H9 (cell line): ENCODE measurements at regions not wholly inside any gene's neighbourhood (a gene's known extent, or its start where the extent isn't known, plus 50 kb on each side); places are given as distances from the start of the nearest gene placed in this dataset.

Source experiments
- DNase-seq: peaks from one replicate; pipeline ENCODE4 v3.0.0-alpha.2; 2017
- H2AFZ ChIP-seq: one replicate; pipeline ENCODE4 v1.6.1; 2013; ENCODE audit warnings: mild to moderate bottlenecking, low read length, control low read depth, moderate library complexity
- H2AK5ac ChIP-seq: 2 replicates; pipeline ENCODE4 v1.6.1; 2013; ENCODE audit warnings: low read length, control low read depth, mixed read lengths; ENCODE audit not compliant: insufficient read length
- H2BK120ac ChIP-seq: one replicate; pipeline ENCODE4 v1.6.1; 2013; ENCODE audit warnings: low read depth, mild to moderate bottlenecking, low read length, control low read depth, inconsistent platforms; ENCODE audit not compliant: poor library complexity, severe bottlenecking
- H2BK12ac ChIP-seq: 2 replicates; pipeline ENCODE4 v1.6.1; 2013; ENCODE audit warnings: low read length, control low read depth, mixed read lengths, low read depth; ENCODE audit not compliant: insufficient read length
- H2BK15ac ChIP-seq: 2 replicates; pipeline ENCODE4 v1.6.1; 2013; ENCODE audit warnings: low read depth, low read length, control low read depth
- H2BK20ac ChIP-seq: one replicate; pipeline ENCODE4 v1.6.1; 2013; ENCODE audit warnings: low read depth, mild to moderate bottlenecking, low read length, control low read depth, inconsistent platforms; ENCODE audit not compliant: poor library complexity, severe bottlenecking
- H2BK5ac ChIP-seq: 2 replicates; pipeline ENCODE4 v1.6.1; 2013; ENCODE audit warnings: low read length, control low read depth, mixed read lengths; ENCODE audit not compliant: insufficient read length
- H3K14ac ChIP-seq: 2 replicates; pipeline ENCODE4 v1.6.1; 2013; ENCODE audit warnings: low read length, control low read depth; ENCODE audit not compliant: insufficient read depth
- H3K18ac ChIP-seq: 2 replicates; pipeline ENCODE4 v1.6.1; 2013; ENCODE audit warnings: low read depth, mild to moderate bottlenecking, mixed read lengths, low read length, control low read depth; ENCODE audit not compliant: insufficient read length
- H3K23ac ChIP-seq: 2 replicates; pipeline ENCODE4 v1.6.1; 2013; ENCODE audit warnings: low read length, control low read depth, mixed read lengths, low read depth; ENCODE audit not compliant: insufficient read length
- H3K23me2 ChIP-seq: 2 replicates; pipeline ENCODE4 v1.6.1; 2013; ENCODE audit warnings: low read depth, mild to moderate bottlenecking, mixed read lengths, low read length, control low read depth; ENCODE audit not compliant: insufficient read length, poor library complexity, severe bottlenecking
- H3K27ac ChIP-seq: 2 replicates; pipeline ENCODE4 v1.5.1; 2013; ENCODE audit warnings: low read length, control low read depth, mixed read lengths, low read depth; ENCODE audit not compliant: insufficient read length
- H3K27me3 ChIP-seq: 2 replicates; pipeline ENCODE4 v1.6.1; 2013; ENCODE audit warnings: low read length, control low read depth, inconsistent platforms; ENCODE audit not compliant: insufficient read depth
- H3K4ac ChIP-seq: 2 replicates; pipeline ENCODE4 v1.6.1; 2013; ENCODE audit warnings: low read depth, mild to moderate bottlenecking, control low read depth, inconsistent platforms, low read length, moderate library complexity
- H3K4me1 ChIP-seq: 2 replicates; pipeline ENCODE4 v1.6.1; 2013; ENCODE audit warnings: low read length, control low read depth, inconsistent platforms; ENCODE audit not compliant: insufficient read depth
- H3K4me2 ChIP-seq: 2 replicates; pipeline ENCODE4 v1.6.1; 2013; ENCODE audit warnings: low read length, control low read depth, mixed read lengths; ENCODE audit not compliant: insufficient read length, insufficient read depth
- H3K56ac ChIP-seq: 2 replicates; pipeline ENCODE4 v1.6.1; 2013; ENCODE audit warnings: low read depth, mild to moderate bottlenecking, mixed read lengths, low read length, control low read depth; ENCODE audit not compliant: insufficient read length
- H3K79me1 ChIP-seq: 2 replicates; pipeline ENCODE4 v1.6.1; 2013; ENCODE audit warnings: low read depth, mild to moderate bottlenecking, moderate library complexity, low read length, control low read depth, inconsistent platforms; ENCODE audit not compliant: insufficient read depth, poor library complexity, severe bottlenecking
- H3K79me2 ChIP-seq: 2 replicates; pipeline ENCODE4 v1.6.1; 2013; ENCODE audit warnings: low read length, control low read depth, inconsistent platforms; ENCODE audit not compliant: insufficient read depth
- H3K9ac ChIP-seq: 2 replicates; pipeline ENCODE4 v1.6.1; 2013; ENCODE audit warnings: low read length, control low read depth, mixed read lengths; ENCODE audit not compliant: insufficient read length; ENCODE audit errors: extremely low read depth
- H3K9me3 ChIP-seq: one replicate; pipeline ENCODE4 v1.6.1; 2013; ENCODE audit warnings: low read depth, low read length, inconsistent platforms; ENCODE audit not compliant: control insufficient read depth
- H3T11ph ChIP-seq: one replicate; pipeline ENCODE4 v1.6.1; 2013; ENCODE audit warnings: mild to moderate bottlenecking, low read length, control low read depth, inconsistent platforms
- H4K20me1 ChIP-seq: one replicate; pipeline ENCODE4 v1.6.1; 2013; ENCODE audit not compliant: control insufficient read depth, insufficient read length, insufficient read depth
- H4K5ac ChIP-seq: 2 replicates; pipeline ENCODE4 v1.6.1; 2013; ENCODE audit warnings: low read depth, mild to moderate bottlenecking, mixed read lengths, low read length, control low read depth; ENCODE audit not compliant: insufficient read length
- H4K8ac ChIP-seq: replicated peaks from 2 replicates; pipeline ENCODE4 v1.6.1; 2013; ENCODE audit warnings: low read length, control low read depth, mixed read lengths, low read depth; ENCODE audit not compliant: insufficient read length
- H4K91ac ChIP-seq: 2 replicates; pipeline ENCODE4 v1.6.1; 2013; ENCODE audit warnings: low read depth, mild to moderate bottlenecking, moderate library complexity, mixed read lengths, low read length, control low read depth; ENCODE audit not compliant: insufficient read length
- H3K27ac Mint-ChIP-seq, 3 experiments: 2 replicates in 2 of 3; 3 replicates in 1 of 3; pipeline ENCODE4 v1.8.0; 2020 to 2021; ENCODE audit warnings: mixed read lengths in 3 of 3, mild to moderate bottlenecking in 1 of 3, moderate library complexity in 1 of 3
- H3K27me3 Mint-ChIP-seq: 2 replicates; pipeline ENCODE4 v1.8.0; 2021; ENCODE audit warnings: low read depth, mild to moderate bottlenecking, moderate library complexity, mixed read lengths
- H3K36me3 Mint-ChIP-seq, 3 experiments: 2 replicates in 2 of 3; 3 replicates in 1 of 3; pipeline ENCODE4 v1.8.0; 2020 to 2021; ENCODE audit warnings: low read depth in 3 of 3, mixed read lengths in 3 of 3; ENCODE audit not compliant: insufficient read depth in 1 of 3
- H3K4me1 Mint-ChIP-seq, 2 experiments: 2 replicates each; pipeline ENCODE4 v1.8.0; 2020; ENCODE audit warnings: mixed read lengths in 2 of 2
- H3K4me3 Mint-ChIP-seq, 2 experiments: 2 replicates in 1 of 2; 3 replicates in 1 of 2; pipeline ENCODE4 v1.8.0; 2020 to 2021; ENCODE audit warnings: mild to moderate bottlenecking in 2 of 2, mixed read lengths in 2 of 2, moderate library complexity in 1 of 2
- H3K9me3 Mint-ChIP-seq, 2 experiments: 2 replicates in 1 of 2; 3 replicates in 1 of 2; pipeline ENCODE4 v1.8.0; 2020; ENCODE audit warnings: mild to moderate bottlenecking in 2 of 2, mixed read lengths in 2 of 2, moderate library complexity in 1 of 2
- CTCF ChIP-seq: fragments of 200-600 bp; sonication (generic); conservative IDR thresholded peaks from 3 replicates; pipeline ENCODE4 v1.8.0; 2021; ENCODE audit warnings: antibody characterized with exemption, mild to moderate bottlenecking
- WGBS: extraction: QIAGEN DNeasy Blood & Tissue Kit; methylation state at CpG from one replicate; pipeline ENCODE4 v1.1.7; 2013; ENCODE audit warnings: missing lambda C conversion rate, low lambda C conversion rate, mixed read lengths; ENCODE audit not compliant: insufficient read length; ENCODE audit errors: extremely low coverage; 5-methylcytosine and 5-hydroxymethylcytosine counted together

GRCh38 chr4:11831739-11832138 lies 403.0 kb upstream of the HS3ST1 start:
- no peak for TF ChIP-seq CTCF
- Histone ChIP-seq H3K79me2 (no peaks in the 10 kb centered on the region), H3K9me3 (no peaks in the 10 kb centered on the region), H3K4me1 (no peaks in the 10 kb centered on the region), H3K79me1 (no peaks in the 10 kb centered on the region), H3T11ph (no peak overlapping the region), H3K14ac (no peak overlapping the region), H3K23ac (no peak overlapping the region), H3K4ac (no peak overlapping the region), H3K27me3 (no peaks in the 10 kb centered on the region), H2BK15ac (no peak overlapping the region), H2BK120ac (no peak overlapping the region), H3K27ac (no peak overlapping the region), H3K56ac (no peak overlapping the region), H3K9ac (no peak overlapping the region), H2AFZ (no peak overlapping the region), H2BK5ac (no peak overlapping the region), H3K23me2 (no peaks in the 10 kb centered on the region), H2BK20ac (no peak overlapping the region), H2BK12ac (no peak overlapping the region), H4K5ac (no peak overlapping the region), H4K8ac (no peak overlapping the region), H4K91ac (no peak overlapping the region), H4K20me1 (no peaks in the 10 kb centered on the region), H3K18ac (no peak overlapping the region), H3K4me2 (no peak overlapping the region), H2AK5ac (no peak overlapping the region)
- no peaks in the 10 kb centered on the region for H3K9me3 Mint-ChIP-seq
- H3K4me3 Mint-ChIP-seq: no peak overlapping the region
- WGBS: no CpG with 5 or more reads among the region's 5 CpGs
- H3K36me3 Mint-ChIP-seq: peaks cover 0 to 4% (median 2%) of the 10 kb centered on the region in 3 experiments; a peak in 4 of 7 replicates
- no peaks in the 10 kb centered on the region for H3K27me3 Mint-ChIP-seq
- H3K4me1 Mint-ChIP-seq: peaks cover 10 to 11% of the 10 kb centered on the region in 2 experiments
- no peak overlapping the region for H3K27ac Mint-ChIP-seq
- DNase-seq: no peak
